Epidermal melanocyte (primary cell): ENCODE measurements at regions not wholly inside any gene's neighbourhood (a gene's known extent, or its start where the extent isn't known, plus 50 kb on each side); places are given as distances from the start of the nearest gene placed in this dataset.

Experiments used
- DNase-seq: peaks from one replicate; pipeline ENCODE4 v3.0.0; 2011; ENCODE audit warnings: low spot score; ENCODE audit not compliant: insufficient read length

DNA sequence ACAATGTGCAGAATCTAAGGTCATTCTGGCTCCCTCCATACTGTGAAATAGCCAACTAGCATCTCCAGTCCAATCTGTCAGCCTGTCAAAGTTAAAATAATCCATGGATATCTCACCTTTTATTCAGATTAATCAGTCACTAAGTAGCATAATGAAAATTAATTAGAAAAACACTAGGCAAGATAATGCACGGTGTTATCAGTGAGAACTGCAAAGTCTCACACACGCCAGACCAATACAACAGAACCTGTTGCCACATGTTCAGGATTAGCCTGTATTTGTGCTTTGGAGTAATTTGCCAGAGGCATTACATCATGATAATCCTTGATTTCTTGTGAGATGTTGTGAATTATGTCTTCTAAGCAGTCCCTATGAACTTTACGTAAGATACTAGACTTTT lies 820.4 kb upstream of the ALCAM start:
- no peak for DNase-seq

DNA sequence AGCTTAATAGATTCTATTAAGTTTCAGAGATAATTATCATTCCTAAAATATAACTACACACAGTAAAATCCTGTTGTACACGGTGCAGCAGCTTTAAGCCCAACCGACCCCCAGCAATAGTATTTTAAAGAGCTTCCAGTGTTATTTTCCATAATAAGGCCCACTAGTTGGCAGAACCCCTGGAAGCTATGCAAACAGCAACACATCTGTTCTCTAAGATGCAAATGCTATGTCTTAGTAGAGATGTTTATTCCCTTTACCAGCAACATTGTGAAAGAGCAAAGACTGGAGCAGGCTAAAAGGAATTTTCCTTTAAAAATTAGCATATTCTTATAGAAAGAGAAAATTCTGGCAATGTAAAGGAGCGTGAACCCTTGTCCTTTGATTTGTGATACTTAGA lies 819.7 kb upstream of the ALCAM start:
- no peak for DNase-seq

DNA sequence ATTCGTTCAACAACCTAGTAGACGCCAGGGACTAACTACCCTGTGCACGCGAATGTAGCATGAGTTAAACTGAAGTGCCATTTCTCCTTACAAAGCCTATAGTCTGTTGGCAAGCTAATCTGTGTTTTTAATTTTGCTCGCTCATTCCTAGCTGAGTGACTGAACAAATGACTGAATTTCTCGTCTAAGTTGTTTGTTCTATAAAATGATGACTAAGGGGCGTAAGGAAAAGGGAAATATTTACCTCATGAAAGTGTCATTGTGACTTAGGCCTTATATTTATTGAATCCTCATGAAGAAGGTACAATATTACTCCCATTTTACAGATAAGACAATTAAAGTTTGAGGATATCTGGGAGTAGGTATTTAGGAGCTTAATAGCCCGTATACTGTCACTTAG lies 818.3 kb upstream of the ALCAM start:
- no peak for DNase-seq

DNA sequence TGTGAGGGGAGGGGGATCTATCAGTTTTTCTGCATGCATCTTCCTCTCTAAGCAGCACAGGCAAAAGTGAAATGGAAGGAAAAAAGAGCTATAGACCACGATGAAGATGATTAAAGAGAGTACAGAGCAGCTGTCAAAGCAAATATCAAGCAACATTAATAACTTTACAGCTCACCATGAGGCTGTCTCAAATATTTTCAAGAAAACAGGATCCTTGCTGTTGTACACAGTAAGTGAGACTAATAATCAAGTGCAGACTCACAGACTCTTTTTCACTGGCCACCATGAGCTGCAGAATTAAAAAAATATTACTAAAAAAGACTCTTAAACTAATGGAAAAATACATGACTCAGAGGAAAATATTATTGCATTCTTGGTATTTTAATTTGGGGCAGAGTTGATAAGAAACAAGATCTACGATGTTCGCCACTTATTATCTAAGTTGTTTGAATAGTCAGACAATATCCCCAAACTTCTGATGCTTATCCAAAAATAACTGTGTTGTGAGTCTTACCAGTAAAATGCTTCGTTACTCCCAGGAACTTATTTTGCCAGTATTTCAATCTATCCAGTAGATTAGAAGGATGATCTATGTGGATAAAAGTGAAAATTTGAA lies 817.5 kb upstream of the ALCAM start:
- no peak for DNase-seq

DNA sequence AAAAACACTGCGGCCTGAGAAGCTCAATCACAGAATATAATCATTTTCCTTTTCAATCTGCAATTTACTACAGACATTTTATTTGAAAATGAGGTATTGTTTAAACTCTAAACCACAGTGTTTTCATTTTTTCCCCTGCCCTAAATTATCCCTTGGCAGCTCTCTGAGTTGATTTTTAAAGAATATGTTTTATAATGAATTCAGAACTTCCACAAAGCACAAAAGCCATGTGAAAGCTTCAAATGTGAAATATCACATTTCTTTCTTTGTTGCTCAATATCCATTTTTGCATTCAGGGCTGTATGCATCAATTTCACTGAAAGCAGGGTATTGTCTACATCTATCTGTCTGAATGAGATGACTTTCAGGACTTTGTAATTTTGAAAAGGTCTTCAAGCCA lies 813.6 kb upstream of the ALCAM start:
- no peak for DNase-seq

DNA sequence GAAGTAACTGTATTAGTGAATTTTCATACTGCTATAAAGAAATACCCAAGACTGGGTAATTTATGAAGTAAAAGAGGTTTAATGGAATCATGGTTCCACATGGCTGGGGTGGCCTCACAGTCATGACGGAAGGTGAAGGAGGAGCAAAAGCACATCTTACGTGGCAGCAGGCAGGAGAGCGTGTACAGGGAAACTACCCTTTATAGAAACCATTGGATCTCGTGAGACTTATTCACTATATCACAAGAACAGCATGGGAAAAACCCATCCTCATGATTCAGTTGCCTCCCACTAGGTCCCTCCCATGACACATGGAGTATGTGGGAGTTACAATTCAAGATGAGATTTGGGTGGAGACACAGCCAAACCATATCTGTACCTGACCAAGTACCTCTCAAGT lies 812.3 kb upstream of the ALCAM start:
- DNase-seq = no peak

DNA sequence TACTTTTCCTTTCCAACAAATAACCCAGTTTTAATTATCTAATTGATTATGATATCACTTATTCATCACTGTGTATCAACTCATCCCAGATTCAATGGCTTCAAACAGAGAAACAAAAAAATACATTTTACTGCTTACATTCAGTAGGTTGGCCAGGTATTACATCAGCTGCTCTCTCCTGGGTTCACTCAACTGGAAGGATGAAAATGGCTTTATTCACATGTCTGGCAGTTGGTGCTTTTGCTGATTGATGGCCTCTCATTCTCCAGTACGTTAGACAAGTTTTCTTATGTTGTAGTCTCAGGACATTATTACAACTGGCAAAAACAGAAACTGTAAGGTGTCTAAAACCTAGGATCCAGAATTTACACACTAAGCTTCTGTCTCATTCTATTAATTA lies 811.0 kb upstream of the ALCAM start:
- DNase-seq = no peak

DNA sequence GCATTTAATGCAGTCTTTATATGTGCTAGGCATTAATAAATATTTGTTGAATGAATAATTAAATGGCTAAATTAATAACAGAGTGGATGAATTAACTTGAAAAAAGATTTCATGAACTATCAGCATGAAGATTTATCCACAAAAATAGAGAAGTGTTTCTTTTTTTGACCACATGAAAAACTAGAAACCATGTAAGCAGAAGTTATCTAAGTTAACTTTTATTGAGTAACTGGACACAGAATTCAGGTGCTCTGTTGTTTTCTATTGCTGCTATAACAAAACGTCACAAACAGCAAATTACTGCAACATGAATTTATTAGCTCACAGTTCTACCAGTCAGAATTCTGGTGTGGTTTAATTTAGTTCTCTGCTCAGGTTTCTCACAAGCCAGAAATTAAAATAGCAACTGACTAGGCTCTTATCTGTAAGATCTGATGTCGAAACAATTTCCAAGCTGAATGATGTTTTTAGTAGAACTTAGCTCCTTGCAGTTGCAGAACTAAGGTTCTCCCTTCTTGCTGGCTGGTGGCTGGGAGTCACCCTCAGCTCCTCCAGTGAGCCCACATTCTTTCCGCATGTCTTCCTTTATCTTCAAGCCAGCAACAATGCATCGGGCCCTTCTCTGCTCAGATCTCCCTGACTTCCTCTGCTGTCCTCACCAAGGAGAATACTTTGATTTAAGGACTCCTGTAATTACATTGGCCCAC lies 810.2 kb upstream of the ALCAM start:
- DNase-seq = no peak

DNA sequence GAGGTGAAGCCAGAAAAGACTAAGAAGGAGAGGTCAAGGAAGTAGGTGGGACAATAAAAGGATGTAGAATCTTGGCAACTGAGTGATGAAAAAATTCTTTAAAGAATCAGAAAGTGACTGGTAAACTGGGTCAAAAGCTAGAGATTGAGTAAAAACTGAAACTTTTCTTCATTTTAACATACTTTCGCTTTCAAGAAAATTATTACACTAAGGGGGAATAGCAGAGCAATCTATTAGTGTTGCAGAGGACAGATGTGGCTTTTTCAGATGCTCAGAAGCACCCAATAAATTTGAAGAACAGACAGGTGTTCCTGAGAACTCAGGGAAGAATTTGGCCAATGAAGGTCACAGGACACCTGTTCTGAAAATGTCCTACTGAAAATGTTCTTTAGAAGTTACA lies 805.4 kb upstream of the ALCAM start:
- DNase-seq = no peak

DNA sequence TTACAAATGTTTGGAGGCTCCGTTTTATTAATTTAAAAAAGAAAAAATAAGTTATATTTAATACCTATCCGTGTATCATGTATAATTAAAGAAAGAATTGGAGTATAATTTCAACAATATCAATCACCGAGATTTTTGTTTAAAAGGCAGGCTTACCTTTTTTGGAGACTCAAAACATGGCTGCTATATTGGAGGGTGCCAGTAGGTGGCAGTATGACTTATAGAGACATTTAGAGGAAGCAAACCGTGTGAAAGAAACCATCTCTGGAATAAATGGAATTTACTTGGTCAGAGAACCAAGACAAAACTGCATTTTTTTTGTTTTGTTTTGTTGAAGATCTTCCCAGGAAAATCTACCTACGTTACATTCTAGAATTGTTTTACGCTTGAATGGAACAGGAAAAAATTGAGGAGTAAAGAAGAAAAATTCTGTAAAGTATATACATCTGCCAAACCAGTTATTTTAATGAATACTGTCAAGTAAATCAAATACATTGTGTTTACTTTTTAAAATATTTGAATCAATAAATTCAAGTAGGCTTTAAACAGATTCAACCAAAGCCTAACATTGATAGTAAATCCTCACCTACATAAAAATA lies 802.6 kb upstream of the ALCAM start:
- DNase-seq = no peak

DNA sequence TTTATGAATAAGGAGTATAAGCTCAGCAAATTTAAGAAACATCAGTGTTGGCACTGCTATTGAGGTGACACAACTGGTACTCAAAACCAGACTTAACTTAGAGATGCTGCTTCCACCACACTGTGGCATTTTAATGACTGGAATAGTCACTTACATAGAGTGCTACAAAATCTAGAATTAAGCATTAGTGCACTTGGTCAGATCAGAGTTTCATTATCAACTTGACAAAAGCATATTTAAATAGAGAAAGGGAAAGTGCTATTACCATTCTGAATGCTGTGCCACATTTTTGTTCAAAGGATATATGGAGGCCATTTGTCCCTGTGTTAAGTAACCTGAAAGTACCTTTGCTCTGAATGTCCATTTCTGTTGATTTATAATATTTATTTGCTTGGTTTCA lies 800.7 kb upstream of the ALCAM start:
- DNase-seq = no peak

DNA sequence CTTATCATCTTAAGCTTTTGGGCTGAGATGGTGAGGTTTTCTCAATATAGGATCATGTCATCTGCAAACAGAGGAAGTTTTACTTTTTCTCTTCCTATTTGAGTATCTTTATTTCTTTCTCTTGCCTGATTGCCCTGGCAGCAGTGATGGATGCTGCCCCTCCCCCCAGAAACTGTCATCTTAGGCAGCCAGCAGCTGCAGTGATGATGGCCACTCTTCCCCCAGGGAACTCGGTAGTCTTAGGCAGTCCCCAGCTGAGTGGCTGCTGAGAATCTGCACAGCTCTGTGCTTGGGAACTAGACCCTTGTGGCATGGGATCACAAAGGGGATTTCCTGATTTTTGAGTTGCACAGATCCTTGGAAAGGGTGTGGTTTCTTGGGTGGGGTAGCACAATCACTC lies 791.1 kb upstream of the ALCAM start:
- no peak for DNase-seq

DNA sequence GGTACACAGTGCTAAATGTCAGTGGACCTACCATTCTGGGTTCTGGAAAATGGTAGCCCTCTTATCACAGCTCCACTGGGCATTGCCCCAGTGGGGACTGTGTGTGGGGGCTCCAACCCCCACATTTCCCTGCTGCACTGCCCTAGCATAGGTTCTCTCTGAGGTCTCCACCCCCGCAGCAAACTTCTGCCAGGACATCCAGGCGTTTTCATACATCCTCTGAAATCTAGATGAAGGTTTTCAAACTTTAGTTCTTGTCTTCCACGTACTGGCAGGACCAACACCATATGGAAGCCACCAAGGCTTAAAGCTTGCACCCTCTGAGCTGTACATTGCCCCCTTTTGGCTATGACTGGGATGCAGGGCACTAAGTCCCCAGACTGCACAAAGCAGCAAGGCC lies 788.2 kb upstream of the ALCAM start:
- no peak for DNase-seq

DNA sequence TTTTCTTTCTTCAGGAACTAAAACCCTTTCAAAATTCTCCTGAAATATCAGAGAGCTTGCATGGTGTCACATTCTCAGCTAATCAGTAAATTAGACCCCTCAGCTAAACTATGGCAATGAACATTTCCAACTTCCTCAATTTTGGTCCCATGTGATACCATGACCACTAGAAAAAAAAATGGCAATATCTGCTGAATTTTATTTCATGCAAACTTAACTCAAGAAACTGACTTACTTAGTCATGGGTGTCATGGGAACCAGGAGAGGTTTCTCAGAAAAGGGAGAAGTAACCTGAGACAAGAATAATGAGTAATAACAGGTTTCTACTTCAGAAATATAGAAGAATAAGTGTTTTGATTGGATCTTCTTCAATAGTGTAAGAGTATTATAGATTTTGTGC lies 784.6 kb upstream of the ALCAM start:
- no peak for DNase-seq

DNA sequence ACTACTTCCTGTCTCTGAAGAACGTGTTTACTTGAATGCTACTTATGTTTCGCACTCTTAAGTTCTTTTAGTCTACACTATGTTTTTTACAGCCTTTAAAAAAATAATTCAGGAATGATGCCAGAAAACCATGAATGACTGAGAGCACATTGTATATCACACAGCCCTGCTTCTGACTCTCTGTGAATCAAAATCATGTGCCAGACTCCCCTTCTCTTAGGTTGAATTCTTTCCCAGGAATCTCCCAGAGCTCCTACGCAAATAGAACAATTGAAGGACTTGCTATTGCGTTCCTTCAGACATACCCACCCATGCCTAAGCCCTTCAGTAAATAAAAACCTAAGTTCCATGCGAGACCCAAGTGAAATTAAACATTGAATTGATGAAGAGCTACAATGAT lies 782.0 kb upstream of the ALCAM start:
- no peak for DNase-seq

DNA sequence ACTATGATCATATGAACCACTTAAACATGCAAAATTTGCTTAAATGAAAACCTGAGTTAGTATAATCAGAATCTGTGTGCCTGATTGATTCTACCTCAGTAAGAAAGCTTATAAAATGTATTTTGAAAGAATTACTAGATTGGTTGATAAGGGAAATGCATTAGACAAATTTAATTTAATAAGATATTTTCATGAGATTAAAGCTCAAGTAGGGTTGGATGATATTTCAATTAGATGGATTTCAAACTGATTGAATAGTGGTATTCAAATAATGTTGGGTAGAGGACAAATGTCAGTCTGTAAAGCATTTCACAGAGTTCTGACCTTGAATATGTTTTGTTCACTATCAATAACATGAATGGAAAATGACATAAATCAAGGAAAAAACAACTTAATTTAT lies 780.4 kb upstream of the ALCAM start:
- no peak for DNase-seq

DNA sequence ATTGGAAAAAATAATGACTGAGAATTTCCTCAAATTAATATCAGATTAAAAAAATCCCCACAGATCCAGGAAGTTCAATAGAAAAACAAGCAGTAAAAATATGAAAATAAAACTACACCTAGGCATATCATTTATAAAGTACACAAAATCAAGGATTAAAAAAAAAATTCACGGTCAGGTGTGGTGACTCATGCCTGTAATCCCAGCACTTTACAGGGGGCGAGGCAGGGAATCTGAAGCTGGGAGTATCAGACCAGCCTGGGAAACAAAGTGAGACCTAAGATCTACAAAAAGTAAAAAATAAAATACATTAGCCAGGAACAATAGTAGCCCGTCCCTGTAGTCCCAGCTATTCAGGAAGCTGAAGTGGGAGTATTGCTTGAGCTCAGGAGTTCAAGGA lies 778.3 kb upstream of the ALCAM start:
- no peak for DNase-seq

DNA sequence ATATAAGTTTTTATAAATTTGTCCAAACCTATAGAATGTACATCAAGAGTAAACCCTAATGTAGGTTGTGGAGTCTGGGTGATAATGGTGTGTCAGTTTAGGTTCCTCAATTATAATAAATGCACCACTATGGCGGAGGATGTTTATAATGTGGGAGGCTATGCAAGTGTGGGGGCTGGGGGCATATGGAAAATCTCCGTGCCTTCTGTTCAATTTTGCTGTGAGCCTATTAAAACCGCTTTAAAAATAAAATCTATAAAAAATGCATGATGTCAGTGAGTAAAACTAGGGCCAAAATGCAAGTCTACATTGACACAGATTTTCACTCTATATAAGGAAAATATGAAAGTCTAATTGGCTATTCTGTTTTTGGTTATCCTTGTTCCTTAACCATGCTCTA lies 774.9 kb upstream of the ALCAM start:
- DNase-seq = no peak

DNA sequence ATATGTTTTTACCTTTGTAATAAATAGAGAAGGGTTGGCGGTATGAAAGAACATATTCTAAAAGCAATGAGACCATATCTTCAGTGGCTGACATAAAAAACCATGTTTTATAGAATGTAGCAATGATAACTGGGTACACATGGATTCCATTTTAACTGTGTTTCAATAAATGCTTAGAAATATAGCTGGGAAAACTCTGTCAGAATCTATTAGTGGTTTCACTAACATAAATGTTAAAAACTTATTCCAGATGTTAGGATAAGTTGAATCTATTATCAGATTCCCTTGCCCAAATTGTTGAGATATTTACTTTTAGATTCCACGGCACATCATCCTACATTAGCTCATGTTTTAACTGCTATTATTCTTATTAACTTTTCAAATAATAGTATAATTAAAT lies 772.2 kb upstream of the ALCAM start:
- DNase-seq = no peak

DNA sequence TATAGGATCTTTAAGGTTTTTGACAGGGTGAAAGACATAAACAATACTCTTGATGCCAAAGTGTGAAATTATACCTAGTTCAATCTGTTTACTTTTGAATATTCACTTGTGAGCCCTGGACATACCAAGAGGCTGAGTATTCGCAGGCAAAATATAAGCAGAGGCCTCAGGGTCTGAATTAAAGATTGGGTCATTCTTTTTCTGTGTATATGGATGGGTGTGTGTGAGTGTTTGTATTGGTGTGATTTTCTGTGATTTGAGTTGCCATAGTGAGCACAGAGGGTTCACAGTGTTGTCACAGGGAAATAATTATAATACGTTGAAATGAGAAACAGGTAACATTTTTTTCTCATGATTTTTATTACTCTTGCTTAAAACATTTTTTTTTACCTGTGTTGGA lies 770.7 kb upstream of the ALCAM start:
- no peak for DNase-seq

DNA sequence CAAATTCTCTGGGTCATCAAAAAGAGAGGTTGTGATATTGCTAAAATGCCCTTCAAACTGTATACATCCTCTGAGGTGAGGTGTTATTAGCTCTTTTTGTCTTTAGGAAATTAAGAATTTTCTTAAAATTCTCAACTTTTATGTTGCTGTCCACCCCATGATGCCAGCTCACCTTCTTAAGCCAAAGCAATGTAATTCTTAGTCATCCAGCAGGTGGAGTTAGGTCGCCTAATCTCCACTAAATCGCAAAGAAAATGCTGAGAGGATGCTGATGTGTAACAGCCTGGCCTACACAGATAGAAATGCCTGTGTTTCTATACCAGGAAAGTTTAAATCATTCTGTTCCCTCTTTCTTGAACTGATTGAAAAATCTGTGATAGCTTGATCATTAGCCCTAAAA lies 770.2 kb upstream of the ALCAM start:
- no peak for DNase-seq

DNA sequence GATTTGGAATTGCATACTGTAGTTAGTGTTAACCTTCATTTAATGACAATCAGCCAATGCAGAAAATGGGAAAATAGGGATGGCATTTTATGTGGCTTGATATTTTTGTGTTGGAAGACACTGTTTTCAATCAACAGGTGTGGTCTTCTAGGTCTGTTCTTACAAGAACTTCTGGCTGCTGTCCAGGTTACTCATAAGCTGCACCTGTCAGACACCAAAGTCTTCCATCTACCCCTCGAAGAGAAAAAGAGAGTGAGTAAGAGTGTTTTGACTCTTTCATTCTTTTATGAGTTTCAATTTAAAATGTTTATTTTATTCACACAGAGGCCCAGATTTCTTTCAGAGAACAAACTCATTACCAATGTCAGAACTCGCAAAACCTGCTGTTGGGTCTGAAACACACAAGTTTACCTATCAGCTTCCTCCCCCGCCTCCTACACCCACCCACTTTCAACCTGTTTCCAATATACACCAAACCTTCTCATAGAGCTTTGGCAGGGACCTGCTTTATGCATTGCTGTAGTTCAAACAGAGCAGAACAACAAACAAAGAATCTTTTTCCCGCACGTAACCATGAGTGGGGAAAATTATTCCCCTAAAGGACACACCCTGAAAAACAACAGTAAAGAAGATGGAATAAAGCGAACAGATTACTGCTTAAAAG lies 767.7 kb upstream of the ALCAM start:
- no peak for DNase-seq
